Smooth muscle cell (in vitro differentiated cells): ENCODE measurements at regions not wholly inside any gene's neighbourhood (a gene's known extent, or its start where the extent isn't known, plus 50 kb on each side); places are given as distances from the start of the nearest gene placed in this dataset.

Experiments used
- DNase-seq: peaks from one replicate; lab custom pipeline; 2025; ENCODE audit not compliant: unreplicated experiment; lab: John Stamatoyannopoulos, UW
- H2AFZ ChIP-seq: fragments of 200-600 bp; sonication (generic); 2 replicates; pipeline ENCODE4 v1.6.0; 2016; ENCODE audit warnings: antibody characterized with exemption, low read depth, mild to moderate bottlenecking
- H3F3A ChIP-seq: fragments of 200-600 bp; sonication (generic); 2 replicates; pipeline ENCODE4 v1.6.0; 2017; ENCODE audit warnings: antibody characterized with exemption, low read depth
- H3K27ac ChIP-seq: fragments of 200-600 bp; sonication (generic); 2 replicates; pipeline ENCODE4 v1.5.1; 2016; ENCODE audit warnings: low read depth, mild to moderate bottlenecking
- H3K27me3 ChIP-seq: fragments of 200-600 bp; sonication (generic); 2 replicates; pipeline ENCODE4 v1.6.1; 2016; ENCODE audit warnings: low read depth, mild to moderate bottlenecking
- H3K36me3 ChIP-seq: fragments of 200-600 bp; sonication (generic); 2 replicates; pipeline ENCODE4 v1.5.1; 2016; ENCODE audit warnings: low read depth
- H3K4me1 ChIP-seq: fragments of 200-600 bp; sonication (generic); 2 replicates; pipeline ENCODE4 v1.5.1; 2016; ENCODE audit warnings: low read depth
- H3K4me2 ChIP-seq: fragments of 200-600 bp; sonication (generic); 2 replicates; pipeline ENCODE4 v1.6.0; 2016; ENCODE audit warnings: mild to moderate bottlenecking
- H3K4me3 ChIP-seq: fragments of 200-600 bp; sonication (generic); 2 replicates; pipeline ENCODE4 v1.5.1; 2016; ENCODE audit warnings: mild to moderate bottlenecking
- H3K79me2 ChIP-seq: fragments of 200-600 bp; sonication (generic); 2 replicates; pipeline ENCODE4 v1.6.0; 2016; ENCODE audit warnings: low read depth, mild to moderate bottlenecking
- H3K9ac ChIP-seq: fragments of 200-600 bp; sonication (generic); 2 replicates; pipeline ENCODE4 v1.6.0; 2016; ENCODE audit warnings: low read depth
- H3K9me3 ChIP-seq: fragments of 200-600 bp; sonication (generic); replicated peaks from 2 replicates; pipeline ENCODE4 v1.5.1; 2016; ENCODE audit warnings: low read depth
- H4K20me1 ChIP-seq: fragments of 200-600 bp; sonication (generic); 2 replicates; pipeline ENCODE4 v1.6.0; 2016; ENCODE audit warnings: low read depth
- WGBS: methylation state at CpG from one replicate; pipeline ENCODE4 v1.1.7; 2016; ENCODE audit warnings: low lambda C conversion rate; 5-methylcytosine and 5-hydroxymethylcytosine counted together
- TF ChIP-seq, protein P1 (sequence below): fragments of 200-600 bp; sonication (generic); IDR thresholded peaks from 2 replicates; pipeline ENCODE4 v1.5.1; 2017; ENCODE audit warnings: borderline replicate concordance, mild to moderate bottlenecking, antibody characterized with exemption; ENCODE audit not compliant: insufficient read depth, poor library complexity, severe bottlenecking

DNA sequence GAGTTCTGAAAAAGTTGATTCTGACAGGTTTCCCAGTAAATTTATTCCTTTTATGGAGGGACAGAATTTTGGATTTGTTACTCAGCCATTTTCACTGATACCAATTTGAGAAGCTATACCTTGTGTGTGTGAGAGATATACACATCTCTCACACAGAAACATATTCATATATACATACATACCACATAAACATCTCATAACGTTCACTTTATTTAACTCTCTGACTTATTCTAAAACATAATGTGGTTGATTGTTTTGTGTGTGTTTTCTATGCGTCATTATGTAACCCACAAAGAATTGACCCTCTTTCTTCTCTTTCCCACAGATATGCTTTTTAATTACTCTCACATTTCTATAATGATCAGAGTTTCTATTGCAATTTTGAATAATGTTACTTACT lies 570.8 kb upstream of the TLE4 start:
- TF ChIP-seq, protein P1, sequence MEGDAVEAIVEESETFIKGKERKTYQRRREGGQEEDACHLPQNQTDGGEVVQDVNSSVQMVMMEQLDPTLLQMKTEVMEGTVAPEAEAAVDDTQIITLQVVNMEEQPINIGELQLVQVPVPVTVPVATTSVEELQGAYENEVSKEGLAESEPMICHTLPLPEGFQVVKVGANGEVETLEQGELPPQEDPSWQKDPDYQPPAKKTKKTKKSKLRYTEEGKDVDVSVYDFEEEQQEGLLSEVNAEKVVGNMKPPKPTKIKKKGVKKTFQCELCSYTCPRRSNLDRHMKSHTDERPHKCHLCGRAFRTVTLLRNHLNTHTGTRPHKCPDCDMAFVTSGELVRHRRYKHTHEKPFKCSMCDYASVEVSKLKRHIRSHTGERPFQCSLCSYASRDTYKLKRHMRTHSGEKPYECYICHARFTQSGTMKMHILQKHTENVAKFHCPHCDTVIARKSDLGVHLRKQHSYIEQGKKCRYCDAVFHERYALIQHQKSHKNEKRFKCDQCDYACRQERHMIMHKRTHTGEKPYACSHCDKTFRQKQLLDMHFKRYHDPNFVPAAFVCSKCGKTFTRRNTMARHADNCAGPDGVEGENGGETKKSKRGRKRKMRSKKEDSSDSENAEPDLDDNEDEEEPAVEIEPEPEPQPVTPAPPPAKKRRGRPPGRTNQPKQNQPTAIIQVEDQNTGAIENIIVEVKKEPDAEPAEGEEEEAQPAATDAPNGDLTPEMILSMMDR: no peak
- 91% methylated on average over 2 of the region's 2 CpGs for WGBS

DNA sequence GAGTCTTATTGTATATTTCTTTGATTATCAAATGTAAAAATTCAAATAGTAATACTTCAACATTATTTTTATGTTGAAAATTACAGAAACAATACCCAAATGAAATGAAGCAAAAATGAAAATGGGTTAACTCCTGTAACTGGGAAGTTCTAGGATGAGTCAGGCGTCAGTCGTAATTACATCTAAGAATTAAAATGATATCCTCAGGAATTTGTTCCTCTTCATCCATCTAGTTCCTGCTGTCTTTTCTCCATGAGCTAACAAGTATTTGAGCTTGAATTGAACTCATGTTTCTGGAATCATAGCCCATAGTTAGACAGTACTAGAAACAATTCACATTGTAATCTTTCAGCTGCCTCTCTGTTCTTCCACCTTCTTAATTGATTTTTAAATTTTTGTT lies 568.3 kb upstream of the TLE4 start:
- no peak overlapping the region for H3K9ac ChIP-seq
- H3K4me1 ChIP-seq: no peaks in the 10 kb centered on the region
- no peaks in the 10 kb centered on the region for H4K20me1 ChIP-seq
- H3K27ac ChIP-seq: no peak overlapping the region
- H3K9me3 ChIP-seq: no peaks in the 10 kb centered on the region
- H3K4me3 ChIP-seq: no peak overlapping the region
- H3K4me2 ChIP-seq: no peak overlapping the region
- no peak overlapping the region for H2AFZ ChIP-seq
- no peak for DNase-seq
- H3F3A ChIP-seq: no peaks in the 10 kb centered on the region
- no peaks in the 10 kb centered on the region for H3K27me3 ChIP-seq
- TF ChIP-seq, protein P1: no peak
- H3K36me3 ChIP-seq: no peaks in the 10 kb centered on the region
- no peaks in the 10 kb centered on the region for H3K79me2 ChIP-seq
- 96% methylated on average over 2 of the region's 2 CpGs for WGBS

More for the DNA sequence above, 570.8 kb upstream of the TLE4 start:
- Histone ChIP-seq H3K79me2 (no peaks in the 10 kb centered on the region), H3K36me3 (no peaks in the 10 kb centered on the region), H3K9ac (no peak overlapping the region), H3K9me3 (no peaks in the 10 kb centered on the region), H3K4me1 (no peaks in the 10 kb centered on the region), H3K27ac (no peak overlapping the region), H3K27me3 (no peaks in the 10 kb centered on the region), H4K20me1 (no peaks in the 10 kb centered on the region), H2AFZ (no peak overlapping the region), H3K4me2 (no peak overlapping the region), H3F3A (no peaks in the 10 kb centered on the region), H3K4me3 (no peak overlapping the region)
- no peak for DNase-seq

DNA sequence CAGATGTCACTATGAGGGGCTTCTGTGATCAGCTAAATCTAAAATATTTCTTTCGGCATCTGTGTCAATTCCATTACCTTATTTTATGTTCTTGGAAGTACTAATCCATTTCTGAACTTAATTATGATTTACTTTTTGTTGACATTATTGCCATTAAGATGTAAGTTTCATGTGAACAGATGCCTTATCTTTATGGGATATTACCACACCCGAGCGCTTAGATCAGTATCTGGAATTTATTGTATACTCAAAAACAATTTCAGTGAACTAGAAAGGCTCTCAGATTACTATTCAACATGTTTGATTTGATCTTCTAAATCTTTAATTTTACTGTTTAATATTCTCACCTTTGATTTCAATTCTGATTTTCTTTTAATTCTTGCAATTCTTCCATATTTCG lies 567.7 kb upstream of the TLE4 start:
- H3K9ac ChIP-seq: no peak overlapping the region
- no peaks in the 10 kb centered on the region for H3K36me3 ChIP-seq
- no peaks in the 10 kb centered on the region for H3F3A ChIP-seq
- no peaks in the 10 kb centered on the region for H3K4me1 ChIP-seq
- H2AFZ ChIP-seq: no peak overlapping the region
- H3K79me2 ChIP-seq: no peaks in the 10 kb centered on the region
- H3K4me3 ChIP-seq: no peak overlapping the region
- no peak for DNase-seq
- 93% methylated on average over 4 of the region's 4 CpGs for WGBS
- no peaks in the 10 kb centered on the region for H3K9me3 ChIP-seq
- H4K20me1 ChIP-seq: no peaks in the 10 kb centered on the region
- H3K4me2 ChIP-seq: no peak overlapping the region
- TF ChIP-seq, protein P1: no peak
- H3K27ac ChIP-seq: no peak overlapping the region
- H3K27me3 ChIP-seq: no peaks in the 10 kb centered on the region

DNA sequence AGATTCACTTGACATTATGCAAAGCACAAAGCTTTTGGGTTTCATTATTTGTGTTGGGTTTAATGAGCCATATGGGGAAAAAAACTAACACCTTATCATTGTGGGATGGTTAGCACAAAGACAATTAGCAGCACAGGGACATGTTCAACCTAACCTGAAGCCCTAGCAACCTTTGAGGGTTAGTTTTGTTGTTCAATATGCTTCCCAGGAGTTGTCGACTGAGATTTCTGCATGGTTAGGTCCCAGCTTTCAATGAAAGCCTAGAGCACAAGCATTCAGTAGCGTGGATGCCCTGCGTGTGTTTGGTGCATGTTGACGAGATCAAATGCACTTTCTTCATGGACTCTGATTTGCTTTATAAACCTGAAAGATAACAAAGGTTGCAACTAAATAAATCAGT lies 565.2 kb upstream of the TLE4 start:
- TF ChIP-seq, protein P1: no peak
- Histone ChIP-seq H2AFZ (no peak overlapping the region), H3K9ac (no peak overlapping the region), H4K20me1 (no peaks in the 10 kb centered on the region), H3K27ac (no peak overlapping the region), H3K9me3 (no peaks in the 10 kb centered on the region), H3F3A (no peaks in the 10 kb centered on the region), H3K4me3 (no peak overlapping the region), H3K4me2 (no peak overlapping the region), H3K27me3 (no peaks in the 10 kb centered on the region), H3K4me1 (no peaks in the 10 kb centered on the region), H3K36me3 (no peaks in the 10 kb centered on the region), H3K79me2 (no peaks in the 10 kb centered on the region)
- WGBS: 91% methylated on average over 4 of the region's 4 CpGs
- DNase-seq: no peak
